Esophagus muscularis mucosa (tissue), 4 donors: ENCODE measurements at regions not wholly inside any gene's neighbourhood (a gene's known extent, or its start where the extent isn't known, plus 50 kb on each side); places are given as distances from the start of the nearest gene placed in this dataset.

Experiments
- DNase-seq: peaks from one replicate; pipeline ENCODE4 v3.0.0-alpha.2; 2017; ENCODE audit errors: extremely low spot score
- H3K27ac ChIP-seq, 4 donors: fragments of 200-600 bp; sonication (generic); replicated peaks in 1 of 4; 1 replicate in 3 of 4; 2 replicates in 1 of 4; pipeline ENCODE4 v1.5.1; 2016 to 2019; ENCODE audit warnings: mild to moderate bottlenecking in 1 of 4
- H3K27me3 ChIP-seq, 4 donors: fragments of 200-600 bp; sonication (generic); one replicate each; pipeline versions ENCODE4 v1.5.1 to v1.6.0; 2016 to 2019
- H3K36me3 ChIP-seq, 4 donors: fragments of 200-600 bp; sonication (generic); one replicate each; pipeline ENCODE4 v1.5.1; 2016 to 2019
- H3K4me1 ChIP-seq, 4 donors: fragments of 200-600 bp; sonication (generic); one replicate each; pipeline ENCODE4 v1.5.1; 2016 to 2019
- H3K4me3 ChIP-seq, 4 donors: fragments of 200-600 bp; sonication (generic); 1 replicate in 2 of 4; 2 replicates in 2 of 4; pipeline ENCODE4 v1.5.1; 2016 to 2019; ENCODE audit warnings: mild to moderate bottlenecking in 4 of 4, moderate library complexity in 1 of 4
- H3K9me3 ChIP-seq, 4 donors: fragments of 200-600 bp; sonication (generic); 1 replicate in 3 of 4; 2 replicates in 1 of 4; pipeline ENCODE4 v1.5.1; 2016 to 2019
- CTCF ChIP-seq, 3 experiments: fragments of 200-600 bp in 2 of 3; fragments of 450-650 bp in 1 of 3; sonication (generic) in 2 of 3; IDR thresholded peaks; one replicate each; pipeline ENCODE4 v1.5.1; 2017 to 2019; ENCODE audit warnings: antibody characterized with exemption in 3 of 3, mild to moderate bottlenecking in 2 of 3, moderate library complexity in 1 of 3
- EP300 ChIP-seq: sonication (generic); formaldehyde crosslinking; IDR thresholded peaks from one replicate; pipeline ENCODE4 v1.6.1; 2017; ENCODE audit warnings: antibody characterized with exemption
- POLR2A ChIP-seq: fragments of 450-650 bp; IDR thresholded peaks from one replicate; pipeline ENCODE4 v1.6.1; 2017; ENCODE audit warnings: antibody characterized with exemption, moderate library complexity, mild to moderate bottlenecking, low read depth
- POLR2AphosphoS5 ChIP-seq, 2 donors: sonication (generic); formaldehyde crosslinking; IDR thresholded peaks; one replicate each; pipeline ENCODE4 v1.6.1; 2017; ENCODE audit warnings: antibody characterized with exemption in 2 of 2
- WGBS: methylation state at CpG from one replicate; pipeline ENCODE4 v1.1.5; 2018; 5-methylcytosine and 5-hydroxymethylcytosine counted together
- intact Hi-C: fragments of 100-400 bp; cut with DNase I; formaldehyde crosslinking; loops from one replicate; pipeline ENCODE4 v1.15.1; 2023

GRCh38 chr2:22213237-22213636 lies 1089.5 kb downstream of the TDRD15 start:
- no peaks in the 10 kb centered on the region for H3K36me3 ChIP-seq
- no peak overlapping the region for H3K4me3 ChIP-seq
- intact Hi-C loops: no loop called here
- no peak overlapping the region for H3K27ac ChIP-seq
- TF ChIP-seq EP300 (no peak), POLR2A (no peak), CTCF (IDR thresholded peaks at IDR 0.05) (no peak), POLR2AphosphoS5 (IDR thresholded peaks at IDR 0.05) (no peak)
- H3K9me3 ChIP-seq: no peaks in the 10 kb centered on the region
- DNase-seq: no peak
- H3K27me3 ChIP-seq: no peaks in the 10 kb centered on the region
- H3K4me1 ChIP-seq: no peaks in the 10 kb centered on the region
- WGBS: 87% methylated on average over 2 of the region's 2 CpGs

GRCh38 chr2:22215517-22215916 lies 1091.7 kb downstream of the TDRD15 start:
- Histone ChIP-seq H3K4me3 (no peak overlapping the region), H3K36me3 (no peaks in the 10 kb centered on the region), H3K27ac (no peak overlapping the region), H3K4me1 (no peaks in the 10 kb centered on the region), H3K9me3 (no peaks in the 10 kb centered on the region), H3K27me3 (no peaks in the 10 kb centered on the region)
- intact Hi-C loops: no loop called here
- TF ChIP-seq EP300 (no peak), POLR2A (no peak), CTCF (IDR thresholded peaks at IDR 0.05) (no peak), POLR2AphosphoS5 (IDR thresholded peaks at IDR 0.05) (no peak)
- 87% methylated on average over 2 of the region's 2 CpGs for WGBS
- DNase-seq: no peak

- Histone ChIP-seq H3K4me3 (no peak overlapping the region), H3K9me3 (peaks cover 0 to 7% (median 0%) of the 10 kb centered on the region in 4 donors), H3K27me3 (no peaks in the 10 kb centered on the region), H3K36me3 (no peaks in the 10 kb centered on the region), H3K4me1 (no peaks in the 10 kb centered on the region), H3K27ac (no peak overlapping the region)
- TF ChIP-seq CTCF (IDR thresholded peaks at IDR 0.05) (no peak), POLR2A (no peak), POLR2AphosphoS5 (IDR thresholded peaks at IDR 0.05) (no peak), EP300 (no peak)
- 80% methylated on average over 1 of the region's 1 CpG for WGBS
- DNase-seq: no peak
- intact Hi-C loops: no loop called here
Measured at GRCh38 chr2:22217881-22218280, 1094.1 kb downstream of the TDRD15 start.

- Histone ChIP-seq H3K4me1 (no peaks in the 10 kb centered on the region), H3K27me3 (no peaks in the 10 kb centered on the region), H3K9me3 (peaks cover 0 to 7% (median 0%) of the 10 kb centered on the region in 4 donors), H3K4me3 (no peak overlapping the region), H3K27ac (no peak overlapping the region), H3K36me3 (no peaks in the 10 kb centered on the region)
- DNase-seq: no peak
- no peak for TF ChIP-seq CTCF (IDR thresholded peaks at IDR 0.05)
- no peak for TF ChIP-seq EP300
- TF ChIP-seq POLR2A: no peak
- no peak for TF ChIP-seq POLR2AphosphoS5 (IDR thresholded peaks at IDR 0.05)
- 6% methylated on average over 1 of the region's 1 CpG for WGBS
- intact Hi-C loops: no loop called here
Measured at GRCh38 chr2:22221006-22221405, 1097.2 kb downstream of the TDRD15 start.

DNA sequence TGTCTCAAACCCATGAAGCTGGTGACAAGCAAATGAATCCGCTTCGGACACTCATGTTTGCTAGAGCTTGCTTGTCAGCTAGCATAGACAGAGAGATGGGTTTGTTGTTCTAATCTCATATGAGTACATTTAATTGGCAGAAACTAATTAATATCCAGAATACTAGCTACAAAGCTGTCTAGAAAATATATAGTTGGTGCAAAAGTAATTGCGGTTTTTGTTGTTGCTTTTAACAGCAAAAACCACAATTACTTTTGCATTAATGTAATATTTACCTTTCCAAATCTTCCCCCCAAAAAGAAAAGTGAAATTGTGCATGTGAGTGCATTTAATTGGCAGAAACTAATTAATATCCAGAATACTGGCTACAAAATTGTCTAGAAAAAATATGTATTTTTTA lies 1115.2 kb downstream of the TDRD15 start:
- H3K36me3 ChIP-seq: no peaks in the 10 kb centered on the region
- no peak for DNase-seq
- no peak for TF ChIP-seq CTCF (IDR thresholded peaks at IDR 0.05)
- TF ChIP-seq EP300: no peak
- no peak for TF ChIP-seq POLR2AphosphoS5 (IDR thresholded peaks at IDR 0.05)
- no peak for TF ChIP-seq POLR2A
- H3K4me1 ChIP-seq: no peaks in the 10 kb centered on the region
- no peaks in the 10 kb centered on the region for H3K9me3 ChIP-seq
- 92% methylated on average over 3 of the region's 3 CpGs for WGBS
- H3K27me3 ChIP-seq: no peaks in the 10 kb centered on the region
- no peak overlapping the region for H3K27ac ChIP-seq
- no peak overlapping the region for H3K4me3 ChIP-seq
- intact Hi-C loops: no loop called here
